Endothelial cell of umbilical vein (primary cell): ENCODE measurements at regions not wholly inside any gene's neighbourhood (a gene's known extent, or its start where the extent isn't known, plus 50 kb on each side); places are given as distances from the start of the nearest gene placed in this dataset.

Experiments used
- BruUV-seq: library from RNA; stranded (reverse); fragments of 400-500 nt; replicated peaks from 2 replicates; lab custom pipeline; 2021; lab: Mats Ljungman, UMichigan
- CTCF ChIA-PET: fragments of 300-600, 350-600 bp; sonication (Branson Sonifier 250); formaldehyde crosslinking; loops from one replicate; lab custom pipeline; 2021; ENCODE audit warnings: antibody characterized with exemption, inconsistent platforms; lab: Charles Lee
- POLR2A ChIA-PET: fragments of 300-600, 350-600 bp; sonication (Branson Sonifier 250); formaldehyde crosslinking; loops from one replicate; lab custom pipeline; 2021; ENCODE audit warnings: antibody characterized with exemption, inconsistent platforms; lab: Charles Lee
- DNase-seq: peaks from one replicate; pipeline ENCODE4 v3.0.0-alpha.2; 2011; ENCODE audit warnings: low read depth, low spot score
- FAIRE-seq: peaks from 2 replicates; lab custom pipeline; 2011; peaks lifted over from hg19 to GRCh38; lab: Jason Lieb, UNC
- H2AFZ ChIP-seq: 2 replicates; pipeline ENCODE4 v1.6.0; 2012; ENCODE audit warnings: low read depth, low read length, control low read depth, inconsistent platforms
- H3K27ac ChIP-seq: 2 replicates; pipeline ENCODE4 v1.5.1; 2011; ENCODE audit warnings: low read depth, mild to moderate bottlenecking, control low read depth, low read length, moderate library complexity; ENCODE audit not compliant: insufficient read depth
- H3K27me3 ChIP-seq, 2 experiments: 2 replicates each; pipeline versions ENCODE4 v1.6.0 to v1.6.1; 2011; ENCODE audit warnings: low read length in 2 of 2, mixed read lengths in 1 of 2; ENCODE audit not compliant: control insufficient read depth in 2 of 2, insufficient read depth in 2 of 2
- H3K36me3 ChIP-seq, 2 experiments: 2 replicates in 1 of 2; 3 replicates in 1 of 2; pipeline ENCODE4 v1.5.1; 2011; ENCODE audit warnings: low read length in 2 of 2, mild to moderate bottlenecking in 1 of 2, moderate library complexity in 1 of 2; ENCODE audit not compliant: control insufficient read depth in 2 of 2, insufficient read depth in 2 of 2; ENCODE audit errors: extremely low read depth in 1 of 2
- H3K4me1 ChIP-seq: 3 replicates; pipeline ENCODE4 v1.5.1; 2011; ENCODE audit warnings: mild to moderate bottlenecking, low read length; ENCODE audit not compliant: control insufficient read depth, insufficient read depth; ENCODE audit errors: extremely low read depth
- H3K4me2 ChIP-seq: 2 replicates; pipeline ENCODE4 v1.6.1; 2011; ENCODE audit warnings: low read length, control low read depth, mixed read lengths; ENCODE audit not compliant: insufficient read depth
- H3K4me3 ChIP-seq, 3 experiments: fragments of 200-600 bp in 1 of 3; sonication (generic), shearing (Covaris generic) in 1 of 3; replicated peaks in 1 of 3; 2 replicates each; pipeline ENCODE4 v1.5.1; 2011 to 2016; ENCODE audit warnings: control low read depth in 3 of 3, low read length in 3 of 3, mild to moderate bottlenecking in 2 of 3, inconsistent platforms in 1 of 3, low read depth in 1 of 3, moderate library complexity in 1 of 3; ENCODE audit not compliant: insufficient read depth in 1 of 3
- H3K79me2 ChIP-seq: 2 replicates; pipeline ENCODE4 v1.6.0; 2012; ENCODE audit warnings: low read length, inconsistent platforms; ENCODE audit not compliant: control insufficient read depth, insufficient read depth
- H3K9ac ChIP-seq: replicated peaks from 2 replicates; pipeline ENCODE3; 2011; ENCODE audit warnings: low read length, control low read depth; ENCODE audit not compliant: insufficient read depth; ENCODE audit errors: extremely low read depth
- H3K9me1 ChIP-seq: replicated peaks from 3 replicates; pipeline ENCODE4 v1.6.0; 2011; ENCODE audit warnings: mild to moderate bottlenecking, low read length; ENCODE audit not compliant: control insufficient read depth, insufficient read depth; ENCODE audit errors: extremely low read depth
- H3K9me3 ChIP-seq: replicated peaks from 2 replicates; pipeline ENCODE4 v1.5.1; 2012; ENCODE audit warnings: low read length, inconsistent platforms; ENCODE audit not compliant: control insufficient read depth, insufficient read depth
- H4K20me1 ChIP-seq: replicated peaks from 2 replicates; pipeline ENCODE3; 2011; ENCODE audit warnings: mild to moderate bottlenecking, low read length; ENCODE audit not compliant: control insufficient read depth, insufficient read depth; ENCODE audit errors: extremely low read depth
- CTCF ChIP-seq, 2 donors: IDR thresholded peaks; 1 replicate in 1 of 2; 2 replicates in 1 of 2; pipeline ENCODE4 v1.5.1; 2011; ENCODE audit warnings: low read length in 2 of 2, mild to moderate bottlenecking in 2 of 2, moderate library complexity in 2 of 2, control low read depth in 1 of 2, inconsistent platforms in 1 of 2, low read depth in 1 of 2; ENCODE audit not compliant: insufficient read depth in 1 of 2; ENCODE audit errors: extremely low read depth in 1 of 2
- EZH2 ChIP-seq: IDR thresholded peaks from 2 replicates; pipeline ENCODE4 v1.6.1; 2012; ENCODE audit warnings: borderline replicate concordance, low read depth, mild to moderate bottlenecking, moderate library complexity, low read length, inconsistent platforms; ENCODE audit not compliant: severe bottlenecking
- FOS ChIP-seq: IDR thresholded peaks from 2 replicates; pipeline ENCODE4 v1.6.1; 2011; ENCODE audit warnings: mild to moderate bottlenecking, low read length, moderate library complexity, borderline replicate concordance; ENCODE audit not compliant: insufficient read depth
- GATA2 ChIP-seq: IDR thresholded peaks from 2 replicates; pipeline ENCODE4 v1.7.0; 2011; ENCODE audit warnings: low read depth, mild to moderate bottlenecking, moderate library complexity, mixed read lengths, low read length; ENCODE audit not compliant: insufficient read length, insufficient read depth
- JUN ChIP-seq: IDR thresholded peaks from 2 replicates; pipeline ENCODE4 v1.6.1; 2011; ENCODE audit warnings: borderline replicate concordance, low read depth; ENCODE audit not compliant: insufficient read length, insufficient read depth
- MAX ChIP-seq: IDR thresholded peaks from 2 replicates; pipeline ENCODE4 v1.6.1; 2011; ENCODE audit not compliant: insufficient read depth, insufficient read length
- MYC ChIP-seq: IDR thresholded peaks from one replicate; pipeline ENCODE4 v1.6.1; 2011; ENCODE audit warnings: mild to moderate bottlenecking, low read depth, low read length
- POLR2A ChIP-seq: IDR thresholded peaks from 2 replicates; pipeline ENCODE4 v1.6.1; 2012; ENCODE audit warnings: low read depth, mild to moderate bottlenecking, control low read depth, low read length
- dilution Hi-C: fragments of 300-500 bp; cut with MboI; formaldehyde crosslinking; loops from one replicate; pipeline ENCODE4 v1.15.0; 2019; ENCODE audit warnings: low sequenced_read_pairs; ENCODE audit not compliant: extremely low pct_ligation_motif_present
- intact Hi-C: fragments of 100-400 bp; cut with micrococcal nuclease; formaldehyde crosslinking; loops from one replicate; pipeline ENCODE4 v1.10.0; 2022

GRCh38 chr6:20317430-20317829 lies 84.2 kb upstream of the E2F3 start:
- no peak overlapping the region for H2AFZ ChIP-seq
- dilution Hi-C loops (no loop called here), intact Hi-C loops (no loop called here)
- H3K36me3 ChIP-seq, result no peaks in the 10 kb centered on the region
- ChIA-PET POLR2A (no interaction called here), CTCF (no interaction called here)
- H4K20me1 ChIP-seq, result no peaks in the 10 kb centered on the region
- FAIRE-seq (no peak), DNase-seq (no peak)
- H3K4me1 ChIP-seq, result no peaks in the 10 kb centered on the region
- H3K79me2 ChIP-seq, result no peaks in the 10 kb centered on the region
- no peak for TF ChIP-seq MYC
- no peak for TF ChIP-seq FOS
- no peak for TF ChIP-seq EZH2
- TF ChIP-seq GATA2, result no peak
- TF ChIP-seq MAX, result no peak
- no peak for TF ChIP-seq JUN
- TF ChIP-seq CTCF (IDR thresholded peaks at IDR 0.05; ENCODE audit: extremely low read depth in 1 of 2, insufficient read depth in 1 of 2, low read depth in 1 of 2, low read length in 2 of 2), result no peak
- no peak for TF ChIP-seq POLR2A
- H3K9me1 ChIP-seq, result no peaks in the 10 kb centered on the region
- no peaks in the 10 kb centered on the region for H3K27me3 ChIP-seq
- no peak overlapping the region for H3K4me2 ChIP-seq
- H3K27ac ChIP-seq, result no peak overlapping the region
- H3K9ac ChIP-seq, result no peak overlapping the region
- no peaks in the 10 kb centered on the region for H3K9me3 ChIP-seq
- BruUV-seq, result no TSS peak
- no peak overlapping the region for H3K4me3 ChIP-seq
